ENCODE measurements at regions not wholly inside any gene's neighbourhood (a gene's known extent, or its start where the extent isn't known, plus 50 kb on each side); places are given as distances from the start of the nearest gene placed in this dataset.

DNA sequence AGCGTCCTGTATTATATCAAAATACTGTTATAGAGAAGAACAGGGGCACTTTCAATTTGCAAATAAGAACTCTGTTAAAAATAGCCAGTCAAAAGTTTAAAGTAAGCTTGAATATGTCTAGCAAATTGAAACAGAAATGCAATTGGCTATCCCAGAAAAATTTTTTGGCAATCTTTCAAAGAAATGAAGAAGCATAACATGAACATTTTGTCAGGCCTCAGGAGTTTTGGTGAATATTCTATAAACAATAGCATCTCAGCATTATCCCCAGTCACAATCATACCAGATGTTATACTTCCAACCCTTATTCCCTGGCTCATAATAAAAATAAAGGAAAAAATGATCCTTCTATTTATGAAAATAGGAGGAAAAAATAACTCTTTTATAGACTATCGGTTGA lies 252.4 kb downstream of the GRB14 start:
- H3K4me1 ChIP-seq, result no peaks in the 10 kb centered on the region
- DNase-seq (ENCODE audit: low spot score in 2 of 2), result no peak
- 80% methylated on average over 2 of the region's 2 CpGs for WGBS
- no peaks in the 10 kb centered on the region for H3K9me3 ChIP-seq
- H3K27ac ChIP-seq, result no peak overlapping the region
- TF ChIP-seq POLR2A (IDR thresholded peaks at IDR 0.05) (no peak), EP300 (IDR thresholded peaks at IDR 0.05) (no peak), POLR2AphosphoS5 (IDR thresholded peaks at IDR 0.05) (no peak)
- TF ChIP-seq, protein P1, sequence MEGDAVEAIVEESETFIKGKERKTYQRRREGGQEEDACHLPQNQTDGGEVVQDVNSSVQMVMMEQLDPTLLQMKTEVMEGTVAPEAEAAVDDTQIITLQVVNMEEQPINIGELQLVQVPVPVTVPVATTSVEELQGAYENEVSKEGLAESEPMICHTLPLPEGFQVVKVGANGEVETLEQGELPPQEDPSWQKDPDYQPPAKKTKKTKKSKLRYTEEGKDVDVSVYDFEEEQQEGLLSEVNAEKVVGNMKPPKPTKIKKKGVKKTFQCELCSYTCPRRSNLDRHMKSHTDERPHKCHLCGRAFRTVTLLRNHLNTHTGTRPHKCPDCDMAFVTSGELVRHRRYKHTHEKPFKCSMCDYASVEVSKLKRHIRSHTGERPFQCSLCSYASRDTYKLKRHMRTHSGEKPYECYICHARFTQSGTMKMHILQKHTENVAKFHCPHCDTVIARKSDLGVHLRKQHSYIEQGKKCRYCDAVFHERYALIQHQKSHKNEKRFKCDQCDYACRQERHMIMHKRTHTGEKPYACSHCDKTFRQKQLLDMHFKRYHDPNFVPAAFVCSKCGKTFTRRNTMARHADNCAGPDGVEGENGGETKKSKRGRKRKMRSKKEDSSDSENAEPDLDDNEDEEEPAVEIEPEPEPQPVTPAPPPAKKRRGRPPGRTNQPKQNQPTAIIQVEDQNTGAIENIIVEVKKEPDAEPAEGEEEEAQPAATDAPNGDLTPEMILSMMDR (IDR thresholded peaks at IDR 0.05), result no peak
- H3K4me3 ChIP-seq, result no peak overlapping the region
- H3K27me3 ChIP-seq, result no peaks in the 10 kb centered on the region
- no peaks in the 10 kb centered on the region for H3K36me3 ChIP-seq

DNA sequence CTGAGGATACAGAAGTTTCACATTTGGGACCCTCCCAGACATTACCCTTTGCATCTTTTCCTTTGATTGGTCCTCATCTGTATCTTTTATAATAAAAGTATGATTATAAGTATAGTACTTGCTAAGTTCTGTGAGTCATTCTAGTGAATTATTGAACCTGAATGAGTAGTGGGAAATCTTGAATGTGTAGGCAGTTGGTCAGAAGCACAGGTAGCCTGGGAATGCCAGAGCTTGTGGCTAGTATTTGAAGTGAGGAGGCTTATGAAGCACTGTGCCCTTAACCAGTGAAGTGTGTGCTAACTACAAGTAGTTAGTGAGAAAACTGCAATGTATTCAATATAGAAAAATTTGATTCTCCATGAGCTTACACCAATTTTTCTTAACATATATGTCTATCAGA lies 257.6 kb downstream of the GRB14 start:
- Histone ChIP-seq H3K4me3 (no peak overlapping the region), H3K4me1 (no peaks in the 10 kb centered on the region), H3K27ac (no peak overlapping the region), H3K36me3 (no peaks in the 10 kb centered on the region), H3K27me3 (no peaks in the 10 kb centered on the region), H3K9me3 (no peaks in the 10 kb centered on the region)
- TF ChIP-seq EP300 (IDR thresholded peaks at IDR 0.05) (no peak), POLR2A (IDR thresholded peaks at IDR 0.05) (no peak), POLR2AphosphoS5 (IDR thresholded peaks at IDR 0.05) (no peak)
- TF ChIP-seq, protein P1 (IDR thresholded peaks at IDR 0.05), result no peak
- no peak for DNase-seq (ENCODE audit: low spot score in 2 of 2)

DNA sequence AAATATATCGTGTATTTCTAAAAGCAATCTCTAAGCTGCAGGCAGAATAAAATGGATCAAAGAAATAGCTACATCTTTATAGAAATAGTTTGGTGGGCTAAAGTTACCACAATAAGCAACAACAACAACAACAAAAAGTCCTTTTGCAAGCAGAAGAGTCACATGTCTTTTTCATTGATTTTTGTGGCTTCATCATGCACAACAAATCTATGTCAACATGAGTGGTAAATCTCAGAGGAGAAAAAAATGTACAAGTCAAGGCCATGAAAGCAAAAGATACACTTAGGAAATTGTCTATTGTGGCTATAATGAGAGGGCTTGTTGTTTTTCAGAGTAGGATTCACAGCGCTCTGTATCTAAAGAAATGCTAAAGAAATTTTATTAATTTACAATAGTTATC lies 269.7 kb downstream of the GRB14 start:
- WGBS, result 88% methylated on average over 2 of the region's 2 CpGs
- H3K4me3 ChIP-seq, result no peak overlapping the region
- H3K27ac ChIP-seq, result no peak overlapping the region
- H3K36me3 ChIP-seq, result no peaks in the 10 kb centered on the region
- no peaks in the 10 kb centered on the region for H3K9me3 ChIP-seq
- no peak for TF ChIP-seq EP300 (IDR thresholded peaks at IDR 0.05)
- no peak for TF ChIP-seq POLR2AphosphoS5 (IDR thresholded peaks at IDR 0.05)
- TF ChIP-seq, protein P1 (IDR thresholded peaks at IDR 0.05), result no peak
- no peak for TF ChIP-seq POLR2A (IDR thresholded peaks at IDR 0.05)
- no peaks in the 10 kb centered on the region for H3K4me1 ChIP-seq
- DNase-seq (ENCODE audit: low spot score in 2 of 2), result no peak
- H3K27me3 ChIP-seq, result no peaks in the 10 kb centered on the region

DNA sequence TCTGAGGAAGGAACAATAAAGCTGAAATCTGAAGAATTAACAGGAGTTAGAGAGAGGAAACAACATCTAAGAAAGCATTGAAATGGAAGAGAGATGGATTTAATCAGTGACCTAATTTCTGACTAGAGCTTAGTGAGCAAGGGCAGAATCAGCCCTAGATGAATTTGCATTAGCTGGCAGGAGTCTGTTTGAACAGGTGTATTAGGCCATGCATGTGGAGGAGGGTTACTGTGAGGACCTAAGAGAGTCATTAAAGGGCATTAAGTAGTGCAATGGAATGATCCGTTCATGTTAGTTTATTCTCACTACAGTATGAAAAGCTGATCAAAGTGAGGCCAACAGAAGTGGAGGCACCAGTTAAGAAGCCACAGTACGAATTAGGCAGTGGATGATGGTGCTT lies 285.3 kb downstream of the GRB14 start:
- Histone ChIP-seq H3K4me3 (no peak overlapping the region), H3K4me1 (no peaks in the 10 kb centered on the region), H3K9me3 (no peaks in the 10 kb centered on the region), H3K27ac (no peak overlapping the region), H3K36me3 (no peaks in the 10 kb centered on the region), H3K27me3 (no peaks in the 10 kb centered on the region)
- TF ChIP-seq POLR2A (IDR thresholded peaks at IDR 0.05) (no peak), EP300 (IDR thresholded peaks at IDR 0.05) (no peak), POLR2AphosphoS5 (IDR thresholded peaks at IDR 0.05) (no peak)
- TF ChIP-seq, protein P1 (IDR thresholded peaks at IDR 0.05), result no peak
- DNase-seq (ENCODE audit: low spot score in 2 of 2), result no peak
- WGBS, result 70% methylated on average over 2 of the region's 2 CpGs

DNA sequence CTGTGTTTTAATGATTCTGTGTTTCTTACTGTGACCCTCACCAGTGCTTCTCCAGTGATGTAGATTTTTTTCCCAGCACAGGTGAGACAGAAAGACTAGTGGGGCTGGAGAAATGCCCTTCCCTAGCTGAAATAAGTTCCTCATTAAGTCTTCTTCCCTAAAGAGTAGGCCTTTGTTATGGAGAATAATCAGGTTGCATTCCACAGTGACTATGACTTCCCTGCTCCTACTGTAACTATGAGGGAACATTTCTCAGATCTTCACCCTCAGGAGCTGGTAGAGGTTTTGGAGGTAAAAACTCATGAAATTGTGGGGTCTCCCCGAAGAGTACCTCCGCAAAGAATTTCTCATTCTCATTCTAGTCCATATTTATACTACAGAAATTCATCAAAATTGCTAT lies 286.2 kb downstream of the GRB14 start:
- Histone ChIP-seq H3K27me3 (no peaks in the 10 kb centered on the region), H3K4me1 (no peaks in the 10 kb centered on the region), H3K27ac (no peak overlapping the region), H3K36me3 (no peaks in the 10 kb centered on the region), H3K9me3 (peaks cover 3% of the 10 kb centered on the region), H3K4me3 (no peak overlapping the region)
- no peak for DNase-seq (ENCODE audit: low spot score in 2 of 2)
- 98% methylated on average over 2 of the region's 2 CpGs for WGBS
- no peak for TF ChIP-seq POLR2AphosphoS5 (IDR thresholded peaks at IDR 0.05)
- TF ChIP-seq POLR2A (IDR thresholded peaks at IDR 0.05), result no peak
- TF ChIP-seq EP300 (IDR thresholded peaks at IDR 0.05), result no peak
- TF ChIP-seq, protein P1 (IDR thresholded peaks at IDR 0.05), result no peak

Data from suprapubic skin (tissue), 4 donors.